ENCODE measurements at regions not wholly inside any gene's neighbourhood (a gene's known extent, or its start where the extent isn't known, plus 50 kb on each side); places are given as distances from the start of the nearest gene placed in this dataset.

GRCh38 chr4:112926819-112927218, 122.6 kb upstream of the ANK2 start:
- peaks cover 0 to 13% (median 0%) of the 10 kb centered on the region in 5 donors for H3K4me1 ChIP-seq (ENCODE audit: control insufficient read depth in 5 of 5, insufficient read depth in 5 of 5, low read length in 5 of 5)
- no peaks in the 10 kb centered on the region for H3K9me3 ChIP-seq (ENCODE audit: control insufficient read depth in 5 of 5, low read length in 5 of 5)
- H3K9ac ChIP-seq (ENCODE audit: low read length in 5 of 5) = no peak overlapping the region
- H3K36me3 ChIP-seq (ENCODE audit: control insufficient read depth in 5 of 5, insufficient read depth in 5 of 5, low read length in 5 of 5) = no peaks in the 10 kb centered on the region
- H3K27ac ChIP-seq (ENCODE audit: low read depth, low read length) = no peak overlapping the region
- H3K27me3 ChIP-seq (ENCODE audit: control insufficient read depth in 5 of 5, insufficient read depth in 4 of 5, low read length in 5 of 5) = no peaks in the 10 kb centered on the region
- no peak overlapping the region for H3K4me3 ChIP-seq (ENCODE audit: low read depth in 1 of 5, low read length in 5 of 5)

GRCh38 chr4:112927544-112927943, 121.9 kb upstream of the ANK2 start:
- Histone ChIP-seq H3K9ac (ENCODE audit: low read length in 5 of 5) (no peak overlapping the region), H3K36me3 (ENCODE audit: control insufficient read depth in 5 of 5, insufficient read depth in 5 of 5, low read length in 5 of 5) (no peaks in the 10 kb centered on the region), H3K4me3 (ENCODE audit: low read depth in 1 of 5, low read length in 5 of 5) (no peak overlapping the region), H3K9me3 (ENCODE audit: control insufficient read depth in 5 of 5, low read length in 5 of 5) (no peaks in the 10 kb centered on the region), H3K4me1 (ENCODE audit: control insufficient read depth in 5 of 5, insufficient read depth in 5 of 5, low read length in 5 of 5) (peaks cover 0 to 13% (median 0%) of the 10 kb centered on the region in 5 donors), H3K27me3 (ENCODE audit: control insufficient read depth in 5 of 5, insufficient read depth in 4 of 5, low read length in 5 of 5) (no peaks in the 10 kb centered on the region), H3K27ac (ENCODE audit: low read depth, low read length) (no peak overlapping the region)

- Histone ChIP-seq H3K27me3 (ENCODE audit: control insufficient read depth in 5 of 5, insufficient read depth in 4 of 5, low read length in 5 of 5) (no peaks in the 10 kb centered on the region), H3K4me1 (ENCODE audit: control insufficient read depth in 5 of 5, insufficient read depth in 5 of 5, low read length in 5 of 5) (no peaks in the 10 kb centered on the region), H3K9me3 (ENCODE audit: control insufficient read depth in 5 of 5, low read length in 5 of 5) (no peaks in the 10 kb centered on the region)
These were observed 118.5 kb upstream of the ANK2 start for GRCh38 chr4:112931001-112931400.

GRCh38 chr4:112933790-112934189, 115.7 kb upstream of the ANK2 start:
- Histone ChIP-seq H3K4me1 (ENCODE audit: control insufficient read depth in 5 of 5, insufficient read depth in 5 of 5, low read length in 5 of 5) (peaks cover 0 to 3% (median 0%) of the 10 kb centered on the region in 5 donors), H3K36me3 (ENCODE audit: control insufficient read depth in 5 of 5, insufficient read depth in 5 of 5, low read length in 5 of 5) (no peaks in the 10 kb centered on the region), H3K27me3 (ENCODE audit: control insufficient read depth in 5 of 5, insufficient read depth in 4 of 5, low read length in 5 of 5) (no peaks in the 10 kb centered on the region), H3K9ac (ENCODE audit: low read length in 5 of 5) (no peak overlapping the region), H3K9me3 (ENCODE audit: control insufficient read depth in 5 of 5, low read length in 5 of 5) (no peaks in the 10 kb centered on the region), H3K4me3 (ENCODE audit: low read depth in 1 of 5, low read length in 5 of 5) (no peak overlapping the region), H3K27ac (ENCODE audit: low read depth, low read length) (no peak overlapping the region)

More at GRCh38 chr4:112931001-112931400, 118.5 kb upstream of the ANK2 start:
- Histone ChIP-seq H3K27ac (ENCODE audit: low read depth, low read length) (no peak overlapping the region), H3K9ac (ENCODE audit: low read length in 5 of 5) (no peak overlapping the region), H3K36me3 (ENCODE audit: control insufficient read depth in 5 of 5, insufficient read depth in 5 of 5, low read length in 5 of 5) (no peaks in the 10 kb centered on the region), H3K4me3 (ENCODE audit: low read depth in 1 of 5, low read length in 5 of 5) (no peak overlapping the region)

- H3K4me1 ChIP-seq (ENCODE audit: control insufficient read depth in 5 of 5, insufficient read depth in 5 of 5, low read length in 5 of 5) = peaks cover 0 to 3% (median 0%) of the 10 kb centered on the region in 5 donors
- no peak overlapping the region for H3K27ac ChIP-seq (ENCODE audit: low read depth, low read length)
- H3K36me3 ChIP-seq (ENCODE audit: control insufficient read depth in 5 of 5, insufficient read depth in 5 of 5, low read length in 5 of 5) = no peaks in the 10 kb centered on the region
- no peaks in the 10 kb centered on the region for H3K27me3 ChIP-seq (ENCODE audit: control insufficient read depth in 5 of 5, insufficient read depth in 4 of 5, low read length in 5 of 5)
- no peak overlapping the region for H3K4me3 ChIP-seq (ENCODE audit: low read depth in 1 of 5, low read length in 5 of 5)
- no peaks in the 10 kb centered on the region for H3K9me3 ChIP-seq (ENCODE audit: control insufficient read depth in 5 of 5, low read length in 5 of 5)
- no peak overlapping the region for H3K9ac ChIP-seq (ENCODE audit: low read length in 5 of 5)
These were observed 110.9 kb upstream of the ANK2 start for GRCh38 chr4:112938461-112939058.

- Histone ChIP-seq H3K4me3 (ENCODE audit: low read depth in 1 of 5, low read length in 5 of 5) (no peak overlapping the region), H3K36me3 (ENCODE audit: control insufficient read depth in 5 of 5, insufficient read depth in 5 of 5, low read length in 5 of 5) (no peaks in the 10 kb centered on the region), H3K4me1 (ENCODE audit: control insufficient read depth in 5 of 5, insufficient read depth in 5 of 5, low read length in 5 of 5) (peaks cover 0 to 3% (median 0%) of the 10 kb centered on the region in 5 donors), H3K27me3 (ENCODE audit: control insufficient read depth in 5 of 5, insufficient read depth in 4 of 5, low read length in 5 of 5) (no peaks in the 10 kb centered on the region), H3K9ac (ENCODE audit: low read length in 5 of 5) (no peak overlapping the region), H3K9me3 (ENCODE audit: control insufficient read depth in 5 of 5, low read length in 5 of 5) (no peaks in the 10 kb centered on the region), H3K27ac (ENCODE audit: low read depth, low read length) (no peak overlapping the region)
These were observed 109.6 kb upstream of the ANK2 start for GRCh38 chr4:112939901-112940300.

- Histone ChIP-seq H3K4me3 (ENCODE audit: low read depth in 1 of 5, low read length in 5 of 5) (no peak overlapping the region), H3K27me3 (ENCODE audit: control insufficient read depth in 5 of 5, insufficient read depth in 4 of 5, low read length in 5 of 5) (no peaks in the 10 kb centered on the region), H3K27ac (ENCODE audit: low read depth, low read length) (no peak overlapping the region), H3K9ac (ENCODE audit: low read length in 5 of 5) (no peak overlapping the region), H3K9me3 (ENCODE audit: control insufficient read depth in 5 of 5, low read length in 5 of 5) (no peaks in the 10 kb centered on the region), H3K4me1 (ENCODE audit: control insufficient read depth in 5 of 5, insufficient read depth in 5 of 5, low read length in 5 of 5) (peaks cover 0 to 3% (median 0%) of the 10 kb centered on the region in 5 donors), H3K36me3 (ENCODE audit: control insufficient read depth in 5 of 5, insufficient read depth in 5 of 5, low read length in 5 of 5) (no peaks in the 10 kb centered on the region)
These were observed 109.1 kb upstream of the ANK2 start for GRCh38 chr4:112940336-112940735.

- no peak overlapping the region for H3K9ac ChIP-seq (ENCODE audit: low read length in 5 of 5)
These were observed 107.4 kb upstream of the ANK2 start for GRCh38 chr4:112942077-112942476.

GRCh38 chr4:112942997-112943396, 106.5 kb upstream of the ANK2 start:
- peaks cover 0 to 2% (median 0%) of the 10 kb centered on the region in 5 donors for H3K4me1 ChIP-seq (ENCODE audit: control insufficient read depth in 5 of 5, insufficient read depth in 5 of 5, low read length in 5 of 5)
- H3K4me3 ChIP-seq (ENCODE audit: low read depth in 1 of 5, low read length in 5 of 5) = no peak overlapping the region
- H3K9me3 ChIP-seq (ENCODE audit: control insufficient read depth in 5 of 5, low read length in 5 of 5) = no peaks in the 10 kb centered on the region
- H3K9ac ChIP-seq (ENCODE audit: low read length in 5 of 5) = no peak overlapping the region
- H3K27ac ChIP-seq (ENCODE audit: low read depth, low read length) = no peak overlapping the region
- no peaks in the 10 kb centered on the region for H3K36me3 ChIP-seq (ENCODE audit: control insufficient read depth in 5 of 5, insufficient read depth in 5 of 5, low read length in 5 of 5)
- no peaks in the 10 kb centered on the region for H3K27me3 ChIP-seq (ENCODE audit: control insufficient read depth in 5 of 5, insufficient read depth in 4 of 5, low read length in 5 of 5)

More at GRCh38 chr4:112942077-112942476, 107.4 kb upstream of the ANK2 start:
- no peaks in the 10 kb centered on the region for H3K9me3 ChIP-seq (ENCODE audit: control insufficient read depth in 5 of 5, low read length in 5 of 5)
- H3K36me3 ChIP-seq (ENCODE audit: control insufficient read depth in 5 of 5, insufficient read depth in 5 of 5, low read length in 5 of 5) = no peaks in the 10 kb centered on the region
- H3K27ac ChIP-seq (ENCODE audit: low read depth, low read length) = no peak overlapping the region
- peaks cover 0 to 3% (median 0%) of the 10 kb centered on the region in 5 donors for H3K4me1 ChIP-seq (ENCODE audit: control insufficient read depth in 5 of 5, insufficient read depth in 5 of 5, low read length in 5 of 5)
- no peaks in the 10 kb centered on the region for H3K27me3 ChIP-seq (ENCODE audit: control insufficient read depth in 5 of 5, insufficient read depth in 4 of 5, low read length in 5 of 5)
- no peak overlapping the region for H3K4me3 ChIP-seq (ENCODE audit: low read depth in 1 of 5, low read length in 5 of 5)

GRCh38 chr4:112944006-112944405, 105.4 kb upstream of the ANK2 start:
- Histone ChIP-seq H3K9ac (ENCODE audit: low read length in 5 of 5) (no peak overlapping the region), H3K9me3 (ENCODE audit: control insufficient read depth in 5 of 5, low read length in 5 of 5) (no peaks in the 10 kb centered on the region), H3K4me1 (ENCODE audit: control insufficient read depth in 5 of 5, insufficient read depth in 5 of 5, low read length in 5 of 5) (no peaks in the 10 kb centered on the region), H3K36me3 (ENCODE audit: control insufficient read depth in 5 of 5, insufficient read depth in 5 of 5, low read length in 5 of 5) (no peaks in the 10 kb centered on the region), H3K27me3 (ENCODE audit: control insufficient read depth in 5 of 5, insufficient read depth in 4 of 5, low read length in 5 of 5) (no peaks in the 10 kb centered on the region), H3K27ac (ENCODE audit: low read depth, low read length) (no peak overlapping the region), H3K4me3 (ENCODE audit: low read depth in 1 of 5, low read length in 5 of 5) (no peak overlapping the region)
